ENCODE measurements at regions not wholly inside any gene's neighbourhood (a gene's known extent, or its start where the extent isn't known, plus 50 kb on each side); places are given as distances from the start of the nearest gene placed in this dataset.

- TF ChIP-seq EZH2 (IDR thresholded peaks at IDR 0.05; ENCODE audit: borderline replicate concordance, insufficient read depth, low read depth, low read length, poor library complexity, severe bottlenecking) (no peak), CTCF (IDR thresholded peaks at IDR 0.05) (no peak)
Measured at GRCh38 chr18:30039201-30039600, 1003.3 kb downstream of the DSC3 start.

All from B cell (primary cell).